ENCODE measurements at regions not wholly inside any gene's neighbourhood (a gene's known extent, or its start where the extent isn't known, plus 50 kb on each side); places are given as distances from the start of the nearest gene placed in this dataset.

DNA sequence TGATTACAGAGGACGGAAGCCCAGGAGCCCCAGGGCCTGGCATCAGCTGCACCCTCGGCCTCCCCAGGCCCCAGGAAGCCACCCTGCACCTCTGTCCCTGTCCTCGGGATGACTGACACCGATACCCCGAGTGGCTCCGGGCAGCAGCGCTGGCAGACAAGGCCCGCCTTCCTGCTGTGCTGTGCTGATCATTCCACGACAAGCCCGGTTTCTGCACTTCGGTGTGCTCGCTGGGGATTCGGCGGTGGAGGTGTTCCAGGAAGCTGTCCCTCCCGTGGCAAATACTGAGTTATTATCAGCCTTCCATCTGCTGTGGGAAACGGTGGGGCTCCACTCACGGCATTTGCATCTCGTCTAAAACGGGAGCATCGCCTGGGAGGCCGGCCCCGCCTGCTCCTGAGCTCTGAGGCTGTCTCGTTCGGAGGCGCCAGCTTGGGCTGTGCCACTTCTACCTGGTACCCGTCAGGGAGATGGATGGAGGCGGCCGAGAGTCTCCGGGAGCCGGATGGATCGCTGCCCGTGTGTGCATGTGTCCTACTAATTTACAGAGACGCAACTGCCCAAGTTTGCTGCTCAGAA is 506.1 kb downstream of the BRD1 start:
- TF ChIP-seq, protein P1, sequence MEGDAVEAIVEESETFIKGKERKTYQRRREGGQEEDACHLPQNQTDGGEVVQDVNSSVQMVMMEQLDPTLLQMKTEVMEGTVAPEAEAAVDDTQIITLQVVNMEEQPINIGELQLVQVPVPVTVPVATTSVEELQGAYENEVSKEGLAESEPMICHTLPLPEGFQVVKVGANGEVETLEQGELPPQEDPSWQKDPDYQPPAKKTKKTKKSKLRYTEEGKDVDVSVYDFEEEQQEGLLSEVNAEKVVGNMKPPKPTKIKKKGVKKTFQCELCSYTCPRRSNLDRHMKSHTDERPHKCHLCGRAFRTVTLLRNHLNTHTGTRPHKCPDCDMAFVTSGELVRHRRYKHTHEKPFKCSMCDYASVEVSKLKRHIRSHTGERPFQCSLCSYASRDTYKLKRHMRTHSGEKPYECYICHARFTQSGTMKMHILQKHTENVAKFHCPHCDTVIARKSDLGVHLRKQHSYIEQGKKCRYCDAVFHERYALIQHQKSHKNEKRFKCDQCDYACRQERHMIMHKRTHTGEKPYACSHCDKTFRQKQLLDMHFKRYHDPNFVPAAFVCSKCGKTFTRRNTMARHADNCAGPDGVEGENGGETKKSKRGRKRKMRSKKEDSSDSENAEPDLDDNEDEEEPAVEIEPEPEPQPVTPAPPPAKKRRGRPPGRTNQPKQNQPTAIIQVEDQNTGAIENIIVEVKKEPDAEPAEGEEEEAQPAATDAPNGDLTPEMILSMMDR (IDR thresholded peaks at IDR 0.05; ENCODE audit: low read length) = no peak
- no peak for TF ChIP-seq EZH2 (optimal IDR thresholded peaks at IDR 0.05; ENCODE audit: low read depth, low read length)

All from MM.1S (cell line).